ENCODE measurements at regions not wholly inside any gene's neighbourhood (a gene's known extent, or its start where the extent isn't known, plus 50 kb on each side); places are given as distances from the start of the nearest gene placed in this dataset.

DNA sequence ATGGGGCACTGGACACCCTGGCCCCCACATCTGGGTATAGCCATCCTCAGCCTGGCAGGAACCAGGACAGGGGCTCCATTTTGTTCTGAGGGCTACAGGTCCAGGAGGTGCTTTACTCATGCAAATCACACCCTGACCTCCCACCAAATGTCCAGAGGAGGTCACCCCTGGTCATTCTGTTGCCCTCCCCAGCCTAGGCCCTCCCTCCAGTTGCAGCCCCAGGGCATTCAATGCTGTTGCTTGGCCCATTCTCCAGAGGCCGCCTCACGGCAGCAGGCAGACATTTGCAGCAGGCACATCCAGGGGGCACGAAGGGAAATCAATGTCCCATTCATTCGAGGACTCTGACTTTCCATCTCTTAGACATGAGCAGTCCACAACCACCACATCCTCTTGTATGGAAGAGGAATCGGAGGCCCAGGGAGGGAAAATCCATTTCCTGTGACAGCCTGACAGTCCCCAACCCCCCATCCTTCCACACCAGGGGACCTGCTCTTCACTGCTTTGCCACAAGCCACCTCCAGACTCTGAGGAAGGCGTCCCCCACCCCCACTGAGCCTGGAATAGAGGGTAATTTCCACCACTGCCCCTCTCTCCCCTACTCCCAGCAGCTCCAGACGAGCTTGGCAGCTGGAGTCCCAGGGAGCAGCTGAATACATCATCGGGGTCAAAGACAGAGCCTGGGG is 76.2 kb upstream of the UNC5B start:
- no peak overlapping the region for H3K27ac Mint-ChIP-seq
- H3K27me3 Mint-ChIP-seq: peaks cover 12% of the 10 kb centered on the region
- no peaks in the 10 kb centered on the region for H3K4me1 Mint-ChIP-seq (ENCODE audit: low read depth)

GRCh38 chr10:71137701-71138100 is 74.7 kb upstream of the UNC5B start:
- no peaks in the 10 kb centered on the region for H3K36me3 Mint-ChIP-seq
- H3K4me1 Mint-ChIP-seq (ENCODE audit: low read depth): no peaks in the 10 kb centered on the region
- no peak overlapping the region for H3K27ac Mint-ChIP-seq
- peaks cover 11% of the 10 kb centered on the region for H3K27me3 Mint-ChIP-seq
- H3K4me3 Mint-ChIP-seq: no peak overlapping the region
- no peaks in the 10 kb centered on the region for H3K9me3 Mint-ChIP-seq (ENCODE audit: low read depth)

More for the DNA sequence above, 76.2 kb upstream of the UNC5B start:
- no peaks in the 10 kb centered on the region for H3K9me3 Mint-ChIP-seq (ENCODE audit: low read depth)
- H3K4me3 Mint-ChIP-seq: no peak overlapping the region
- H3K36me3 Mint-ChIP-seq: no peaks in the 10 kb centered on the region

DNA sequence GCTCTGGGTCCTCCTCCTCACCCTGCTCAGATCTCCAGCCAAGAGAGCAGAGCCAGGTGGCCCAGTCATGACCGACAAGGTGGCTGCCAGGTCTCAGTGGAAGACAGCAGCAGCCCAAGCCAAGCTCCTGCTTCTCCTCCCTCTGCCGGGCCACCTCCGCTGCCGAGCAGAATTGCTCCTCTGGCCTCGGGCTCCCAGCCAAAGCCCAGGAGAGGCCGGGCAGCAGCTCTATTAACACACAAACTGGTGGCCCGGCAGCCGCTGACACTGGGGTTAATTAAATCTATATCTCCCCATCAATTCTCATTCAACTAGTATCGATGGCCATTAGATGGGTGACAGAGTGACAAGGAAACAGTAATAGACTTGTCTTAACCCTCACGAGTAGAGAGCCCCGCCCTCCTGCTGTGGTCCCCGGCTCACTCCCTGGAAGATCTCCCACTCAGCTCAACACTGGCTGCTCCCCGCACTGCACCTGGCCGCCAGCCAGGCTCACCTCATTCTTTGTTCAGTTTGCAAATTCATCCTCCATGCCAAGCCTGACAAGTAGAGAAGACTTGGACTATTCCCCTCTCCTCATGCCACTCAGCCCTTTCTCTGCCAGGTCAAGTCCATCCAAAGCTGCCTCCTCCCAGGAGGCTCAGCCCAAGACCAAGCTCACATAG is 74.1 kb upstream of the UNC5B start:
- Mint-ChIP-seq H3K9me3 (ENCODE audit: low read depth) (no peaks in the 10 kb centered on the region), H3K27ac (no peak overlapping the region), H3K4me1 (ENCODE audit: low read depth) (no peaks in the 10 kb centered on the region), H3K4me3 (no peak overlapping the region), H3K36me3 (no peaks in the 10 kb centered on the region), H3K27me3 (peaks cover 9% of the 10 kb centered on the region)

- H3K27me3 Mint-ChIP-seq: peaks cover 6% of the 10 kb centered on the region
- H3K27ac Mint-ChIP-seq: no peak overlapping the region
- no peaks in the 10 kb centered on the region for H3K4me1 Mint-ChIP-seq (ENCODE audit: low read depth)
- no peak overlapping the region for H3K4me3 Mint-ChIP-seq
- H3K36me3 Mint-ChIP-seq: no peaks in the 10 kb centered on the region
- H3K9me3 Mint-ChIP-seq (ENCODE audit: low read depth): no peaks in the 10 kb centered on the region
Measured at GRCh38 chr10:71141528-71141927, 70.8 kb upstream of the UNC5B start.

DNA sequence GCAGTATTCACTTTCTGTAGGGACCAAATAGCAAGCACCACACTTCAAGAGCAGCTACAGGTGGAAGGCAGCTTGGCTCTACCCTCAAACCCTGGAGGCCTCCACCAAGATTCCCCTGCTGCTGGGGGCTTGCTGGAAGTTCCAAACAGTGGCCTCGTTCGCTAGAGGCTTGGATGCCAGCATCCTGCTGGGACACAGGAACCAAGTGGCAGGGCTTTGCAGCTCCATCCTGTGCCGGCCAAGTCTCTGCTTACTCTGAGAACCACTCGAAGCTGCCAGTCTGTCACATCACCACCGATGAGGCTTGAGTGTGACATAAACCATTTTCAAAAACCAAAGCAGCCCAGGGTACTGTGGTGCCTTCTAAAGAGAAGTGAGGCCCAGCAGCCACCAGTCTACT is 69.2 kb upstream of the UNC5B start:
- Mint-ChIP-seq H3K27ac (no peak overlapping the region), H3K4me3 (no peak overlapping the region), H3K9me3 (ENCODE audit: low read depth) (no peaks in the 10 kb centered on the region), H3K36me3 (no peaks in the 10 kb centered on the region), H3K4me1 (ENCODE audit: low read depth) (no peaks in the 10 kb centered on the region), H3K27me3 (peaks cover 6% of the 10 kb centered on the region)

- H3K27me3 Mint-ChIP-seq: peaks cover 3% of the 10 kb centered on the region
- H3K27ac Mint-ChIP-seq: no peak overlapping the region
- H3K36me3 Mint-ChIP-seq: no peaks in the 10 kb centered on the region
- H3K4me3 Mint-ChIP-seq: no peak overlapping the region
- H3K4me1 Mint-ChIP-seq (ENCODE audit: low read depth): no peaks in the 10 kb centered on the region
- H3K9me3 Mint-ChIP-seq (ENCODE audit: low read depth): no peaks in the 10 kb centered on the region
Measured at GRCh38 chr10:71143610-71144009, 68.8 kb upstream of the UNC5B start.

- H3K27me3 Mint-ChIP-seq: no peaks in the 10 kb centered on the region
- no peaks in the 10 kb centered on the region for H3K36me3 Mint-ChIP-seq
- H3K4me1 Mint-ChIP-seq (ENCODE audit: low read depth): no peaks in the 10 kb centered on the region
- no peaks in the 10 kb centered on the region for H3K9me3 Mint-ChIP-seq (ENCODE audit: low read depth)
- H3K27ac Mint-ChIP-seq: no peak overlapping the region
- H3K4me3 Mint-ChIP-seq: no peak overlapping the region
Measured at GRCh38 chr10:71144824-71145223, 67.5 kb upstream of the UNC5B start.

DNA sequence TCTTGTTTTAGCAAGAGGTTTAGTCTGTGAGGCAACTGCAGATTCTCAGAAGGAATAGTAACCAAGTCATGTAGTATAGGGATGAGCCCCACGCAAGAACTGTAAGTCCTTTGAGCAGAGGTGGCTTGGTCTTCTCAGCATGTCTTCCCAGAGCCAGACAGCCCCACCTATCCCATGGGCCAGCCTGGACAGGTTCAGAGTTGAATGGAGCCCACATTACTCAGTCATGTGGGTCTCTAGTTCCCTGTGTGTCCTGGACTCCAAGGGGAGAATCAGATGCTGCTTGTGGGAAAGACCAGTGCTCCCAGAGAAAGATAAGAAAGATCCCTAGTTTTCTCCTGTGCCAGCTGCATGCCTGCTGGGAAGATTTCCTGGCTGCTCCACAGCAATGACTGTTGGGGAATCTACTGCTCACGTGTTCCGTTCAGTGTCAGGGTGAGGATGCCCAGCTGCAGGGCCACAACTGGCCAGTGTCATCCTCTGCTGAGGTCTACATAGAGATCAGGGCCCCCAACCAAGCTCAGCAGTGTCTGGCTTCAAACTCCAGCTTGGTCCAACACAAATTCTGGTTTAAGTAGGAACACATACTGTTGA is 66.9 kb upstream of the UNC5B start:
- H3K4me3 Mint-ChIP-seq: no peak overlapping the region
- H3K4me1 Mint-ChIP-seq (ENCODE audit: low read depth): no peaks in the 10 kb centered on the region
- H3K27me3 Mint-ChIP-seq: no peaks in the 10 kb centered on the region
- H3K9me3 Mint-ChIP-seq (ENCODE audit: low read depth): no peaks in the 10 kb centered on the region
- H3K36me3 Mint-ChIP-seq: no peaks in the 10 kb centered on the region
- H3K27ac Mint-ChIP-seq: no peak overlapping the region

DNA sequence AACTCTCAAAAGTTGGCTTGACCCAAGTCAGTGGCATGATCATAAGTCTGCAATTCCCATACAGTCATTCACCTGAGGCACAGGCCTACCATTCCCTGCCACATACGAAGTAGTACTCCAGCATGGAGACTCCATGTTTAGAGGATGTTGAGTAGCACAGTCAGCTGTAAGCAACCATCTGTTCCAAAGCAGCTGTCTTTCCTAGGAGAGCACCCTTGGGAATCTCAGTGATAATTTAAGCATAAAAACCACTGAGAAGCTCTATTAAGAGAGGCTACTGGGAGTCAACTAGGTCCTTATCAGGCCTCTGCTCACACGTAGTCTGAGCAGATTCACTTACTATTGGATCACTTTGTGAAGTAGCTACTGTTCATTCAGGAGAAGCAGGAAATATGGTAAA is 61.6 kb upstream of the UNC5B start:
- Mint-ChIP-seq H3K9me3 (ENCODE audit: low read depth) (no peaks in the 10 kb centered on the region), H3K36me3 (no peaks in the 10 kb centered on the region), H3K4me1 (ENCODE audit: low read depth) (no peaks in the 10 kb centered on the region), H3K27ac (no peak overlapping the region), H3K4me3 (no peak overlapping the region), H3K27me3 (no peaks in the 10 kb centered on the region)

- H3K36me3 Mint-ChIP-seq: no peaks in the 10 kb centered on the region
- no peak overlapping the region for H3K4me3 Mint-ChIP-seq
- no peaks in the 10 kb centered on the region for H3K4me1 Mint-ChIP-seq (ENCODE audit: low read depth)
- no peak overlapping the region for H3K27ac Mint-ChIP-seq
- H3K9me3 Mint-ChIP-seq (ENCODE audit: low read depth): no peaks in the 10 kb centered on the region
- no peaks in the 10 kb centered on the region for H3K27me3 Mint-ChIP-seq
Measured at GRCh38 chr10:71152043-71152442, 60.3 kb upstream of the UNC5B start.

DNA sequence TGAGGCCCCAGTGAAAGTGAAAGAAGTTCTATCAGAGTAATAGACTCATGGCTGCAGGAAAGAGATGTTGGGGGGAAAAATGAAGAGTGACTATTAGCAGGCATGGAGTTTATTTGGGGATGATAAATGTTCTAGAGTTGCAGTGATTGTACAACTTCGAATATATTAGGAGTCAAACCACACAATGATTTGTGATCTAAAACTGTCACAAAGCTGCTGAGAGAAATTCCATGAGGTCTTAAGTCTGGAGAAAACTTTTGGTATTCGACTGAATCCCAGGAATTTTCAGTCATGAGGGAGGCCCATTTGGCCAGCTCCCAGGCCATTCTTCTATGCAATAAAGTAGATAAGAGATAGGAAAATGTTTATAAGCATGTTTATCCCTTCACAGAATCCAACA is 55.9 kb upstream of the UNC5B start:
- Mint-ChIP-seq H3K27ac (no peak overlapping the region), H3K27me3 (no peaks in the 10 kb centered on the region), H3K4me1 (ENCODE audit: low read depth) (peaks cover 4% of the 10 kb centered on the region), H3K36me3 (no peaks in the 10 kb centered on the region), H3K9me3 (ENCODE audit: low read depth) (no peaks in the 10 kb centered on the region), H3K4me3 (no peak overlapping the region)

DNA sequence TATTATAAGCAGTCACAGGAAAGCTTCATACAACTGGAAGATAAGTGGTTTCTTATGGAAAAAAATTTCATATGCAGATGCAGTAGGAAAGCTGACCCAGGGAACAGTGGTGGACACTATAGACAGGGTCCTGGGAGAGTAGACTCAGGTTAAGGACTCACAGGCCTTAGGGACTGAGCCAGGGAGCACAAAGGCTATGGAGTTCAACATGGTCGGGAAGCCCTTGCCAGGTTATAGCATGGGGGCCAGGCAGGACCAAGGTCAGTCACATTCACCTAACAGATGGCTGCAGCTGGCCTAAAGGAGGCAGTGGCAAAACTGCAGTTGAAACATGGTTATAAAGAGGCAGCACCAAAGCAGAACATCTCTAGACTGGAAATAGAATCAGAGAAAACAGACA is 54.9 kb upstream of the UNC5B start:
- Mint-ChIP-seq H3K9me3 (ENCODE audit: low read depth) (no peaks in the 10 kb centered on the region), H3K4me3 (no peak overlapping the region), H3K4me1 (ENCODE audit: low read depth) (peaks cover 4% of the 10 kb centered on the region), H3K27me3 (no peaks in the 10 kb centered on the region), H3K36me3 (no peaks in the 10 kb centered on the region), H3K27ac (no peak overlapping the region)

GRCh38 chr10:71158251-71158650 is 54.1 kb upstream of the UNC5B start:
- H3K27me3 Mint-ChIP-seq: no peaks in the 10 kb centered on the region
- no peaks in the 10 kb centered on the region for H3K9me3 Mint-ChIP-seq (ENCODE audit: low read depth)
- H3K4me3 Mint-ChIP-seq: no peak overlapping the region
- no peaks in the 10 kb centered on the region for H3K36me3 Mint-ChIP-seq
- peaks cover 4% of the 10 kb centered on the region for H3K4me1 Mint-ChIP-seq (ENCODE audit: low read depth)
- no peak overlapping the region for H3K27ac Mint-ChIP-seq

DNA sequence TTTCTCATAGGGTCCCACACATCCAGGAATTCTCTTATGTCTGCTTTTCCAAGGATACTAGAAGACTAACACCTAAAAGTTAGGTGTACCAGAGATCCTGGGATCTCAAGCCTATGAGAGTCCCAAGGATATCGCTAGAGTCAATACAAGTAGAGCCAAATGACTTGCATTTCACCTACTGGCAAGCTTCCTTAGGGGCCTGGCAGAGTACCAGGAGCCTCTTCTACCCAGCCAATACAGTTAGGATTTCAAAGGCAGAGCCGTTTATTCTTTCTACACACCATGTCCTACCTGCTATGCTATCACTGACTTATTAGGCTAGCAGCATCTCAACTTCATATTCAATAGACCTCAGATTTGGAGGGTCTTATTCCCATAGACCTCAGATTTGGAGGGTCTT is 53.5 kb upstream of the UNC5B start:
- H3K4me1 Mint-ChIP-seq (ENCODE audit: low read depth): peaks cover 4% of the 10 kb centered on the region
- no peak overlapping the region for H3K27ac Mint-ChIP-seq
- H3K27me3 Mint-ChIP-seq: peaks cover under 1% of the 10 kb centered on the region
- no peaks in the 10 kb centered on the region for H3K9me3 Mint-ChIP-seq (ENCODE audit: low read depth)
- H3K36me3 Mint-ChIP-seq: no peaks in the 10 kb centered on the region
- no peak overlapping the region for H3K4me3 Mint-ChIP-seq

- H3K9me3 Mint-ChIP-seq (ENCODE audit: low read depth): no peaks in the 10 kb centered on the region
- H3K27ac Mint-ChIP-seq: no peak overlapping the region
- H3K4me1 Mint-ChIP-seq (ENCODE audit: low read depth): peaks cover 4% of the 10 kb centered on the region
- H3K36me3 Mint-ChIP-seq: no peaks in the 10 kb centered on the region
- H3K27me3 Mint-ChIP-seq: peaks cover 2% of the 10 kb centered on the region
- no peak overlapping the region for H3K4me3 Mint-ChIP-seq
Measured at GRCh38 chr10:71159892-71160291, 52.5 kb upstream of the UNC5B start.

DNA sequence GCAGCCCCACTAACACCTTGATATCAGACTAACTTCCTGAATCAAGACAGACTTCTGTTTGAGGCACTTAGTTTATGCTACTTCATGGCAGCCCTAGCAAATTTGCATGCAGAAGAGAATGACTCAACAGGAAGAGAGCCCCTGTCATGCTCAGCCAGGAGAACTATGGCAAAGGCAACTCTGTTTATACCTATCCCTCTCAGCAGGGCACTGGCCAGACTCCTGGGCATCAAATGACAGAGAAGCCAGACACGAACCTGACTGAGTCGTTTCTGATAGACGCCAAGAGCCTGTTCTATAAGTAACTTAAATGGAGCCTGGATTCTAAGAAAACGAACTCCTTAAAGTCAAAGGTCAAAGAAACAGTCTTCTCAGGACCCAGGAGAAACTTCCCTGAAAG is 50.9 kb upstream of the UNC5B start:
- Mint-ChIP-seq H3K4me1 (ENCODE audit: low read depth) (peaks cover 4% of the 10 kb centered on the region), H3K27me3 (peaks cover 2% of the 10 kb centered on the region), H3K36me3 (no peaks in the 10 kb centered on the region), H3K27ac (no peak overlapping the region), H3K4me3 (no peak overlapping the region), H3K9me3 (ENCODE audit: low read depth) (no peaks in the 10 kb centered on the region)

Measured in activated naive CD8-positive, alpha-beta T cell (primary cell).